ENCODE measurements at regions not wholly inside any gene's neighbourhood (a gene's known extent, or its start where the extent isn't known, plus 50 kb on each side); places are given as distances from the start of the nearest gene placed in this dataset.

- TF ChIP-seq POLR2AphosphoS5 (IDR thresholded peaks at IDR 0.05; ENCODE audit: borderline replicate concordance, low read depth, low read length) (no peak), EZH2 (IDR thresholded peaks at IDR 0.05) (no peak), FOXP2 (optimal IDR thresholded peaks at IDR 0.05; ENCODE audit: control extremely low read depth, extremely low read length, insufficient read depth) (no peak)
Measured at GRCh38 chr13:80704369-80704768, 363.4 kb upstream of the SPRY2 start.

Data from SK-N-MC (cell line).